ENCODE measurements at regions not wholly inside any gene's neighbourhood (a gene's known extent, or its start where the extent isn't known, plus 50 kb on each side); places are given as distances from the start of the nearest gene placed in this dataset.

DNA sequence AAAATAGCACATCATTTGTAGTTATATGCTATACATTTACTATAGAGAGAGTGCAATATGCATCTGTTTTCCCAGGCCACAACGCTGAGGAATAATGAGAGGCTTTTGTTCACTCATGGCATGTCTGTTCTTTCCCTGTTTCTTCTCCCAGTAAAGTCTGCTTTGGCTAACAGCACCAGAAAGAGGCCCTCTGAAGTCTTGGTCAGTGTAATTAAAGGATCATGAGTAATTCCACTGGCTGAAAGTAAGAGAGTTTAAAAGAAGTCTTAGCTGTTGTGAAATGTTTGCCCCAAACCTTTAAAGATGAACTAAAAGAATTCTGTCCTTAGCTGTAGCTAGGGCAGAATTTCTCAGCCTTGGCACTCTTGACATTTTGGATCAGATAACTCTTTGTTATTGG lies 228.8 kb downstream of the TLE4 start:
- TF ChIP-seq EZH2 (IDR thresholded peaks at IDR 0.05; ENCODE audit: borderline replicate concordance, low read depth, low read length, severe bottlenecking) (no peak), POLR2AphosphoS5 (IDR thresholded peaks at IDR 0.05; ENCODE audit: insufficient read depth, low read depth, low read length) (no peak)
- TF ChIP-seq, protein P1, sequence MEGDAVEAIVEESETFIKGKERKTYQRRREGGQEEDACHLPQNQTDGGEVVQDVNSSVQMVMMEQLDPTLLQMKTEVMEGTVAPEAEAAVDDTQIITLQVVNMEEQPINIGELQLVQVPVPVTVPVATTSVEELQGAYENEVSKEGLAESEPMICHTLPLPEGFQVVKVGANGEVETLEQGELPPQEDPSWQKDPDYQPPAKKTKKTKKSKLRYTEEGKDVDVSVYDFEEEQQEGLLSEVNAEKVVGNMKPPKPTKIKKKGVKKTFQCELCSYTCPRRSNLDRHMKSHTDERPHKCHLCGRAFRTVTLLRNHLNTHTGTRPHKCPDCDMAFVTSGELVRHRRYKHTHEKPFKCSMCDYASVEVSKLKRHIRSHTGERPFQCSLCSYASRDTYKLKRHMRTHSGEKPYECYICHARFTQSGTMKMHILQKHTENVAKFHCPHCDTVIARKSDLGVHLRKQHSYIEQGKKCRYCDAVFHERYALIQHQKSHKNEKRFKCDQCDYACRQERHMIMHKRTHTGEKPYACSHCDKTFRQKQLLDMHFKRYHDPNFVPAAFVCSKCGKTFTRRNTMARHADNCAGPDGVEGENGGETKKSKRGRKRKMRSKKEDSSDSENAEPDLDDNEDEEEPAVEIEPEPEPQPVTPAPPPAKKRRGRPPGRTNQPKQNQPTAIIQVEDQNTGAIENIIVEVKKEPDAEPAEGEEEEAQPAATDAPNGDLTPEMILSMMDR (IDR thresholded peaks at IDR 0.05; ENCODE audit: extremely low read depth in 1 of 2, insufficient read depth in 1 of 2, low read depth in 1 of 2, low read length in 2 of 2) = no peak
